ENCODE measurements at regions not wholly inside any gene's neighbourhood (a gene's known extent, or its start where the extent isn't known, plus 50 kb on each side); places are given as distances from the start of the nearest gene placed in this dataset.

DNA sequence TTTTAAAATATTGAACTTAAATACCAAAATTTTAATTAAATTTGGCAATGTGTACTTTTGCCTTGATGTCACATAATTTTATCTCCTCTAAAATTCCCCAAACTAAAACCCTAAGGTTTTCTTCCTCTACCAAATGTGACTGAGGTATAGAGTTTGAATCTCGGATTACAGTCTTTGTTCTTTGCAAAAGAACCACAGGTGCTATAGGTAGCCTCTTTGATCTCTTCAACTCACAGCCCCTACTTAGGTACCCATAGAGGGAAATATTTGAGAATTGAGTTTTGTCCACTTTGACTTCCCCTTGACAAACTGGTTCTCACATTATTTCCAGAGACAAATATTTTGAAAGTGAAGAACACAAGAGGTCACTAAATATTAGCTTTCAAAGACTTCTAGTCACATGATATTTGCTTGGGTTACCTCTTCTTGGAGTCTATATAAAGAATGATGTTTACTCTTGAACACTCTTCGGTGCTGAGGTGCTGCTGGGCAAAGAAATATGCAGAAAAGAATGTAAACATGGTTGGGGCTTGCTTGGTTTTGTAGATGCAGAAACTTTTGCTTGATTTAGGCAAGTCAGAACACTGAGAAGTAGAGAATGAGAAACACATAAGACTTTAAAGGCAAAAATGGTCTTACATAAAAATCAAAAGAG lies 120.8 kb upstream of the MCTP2 start (continued):
- TF ChIP-seq, protein P1, sequence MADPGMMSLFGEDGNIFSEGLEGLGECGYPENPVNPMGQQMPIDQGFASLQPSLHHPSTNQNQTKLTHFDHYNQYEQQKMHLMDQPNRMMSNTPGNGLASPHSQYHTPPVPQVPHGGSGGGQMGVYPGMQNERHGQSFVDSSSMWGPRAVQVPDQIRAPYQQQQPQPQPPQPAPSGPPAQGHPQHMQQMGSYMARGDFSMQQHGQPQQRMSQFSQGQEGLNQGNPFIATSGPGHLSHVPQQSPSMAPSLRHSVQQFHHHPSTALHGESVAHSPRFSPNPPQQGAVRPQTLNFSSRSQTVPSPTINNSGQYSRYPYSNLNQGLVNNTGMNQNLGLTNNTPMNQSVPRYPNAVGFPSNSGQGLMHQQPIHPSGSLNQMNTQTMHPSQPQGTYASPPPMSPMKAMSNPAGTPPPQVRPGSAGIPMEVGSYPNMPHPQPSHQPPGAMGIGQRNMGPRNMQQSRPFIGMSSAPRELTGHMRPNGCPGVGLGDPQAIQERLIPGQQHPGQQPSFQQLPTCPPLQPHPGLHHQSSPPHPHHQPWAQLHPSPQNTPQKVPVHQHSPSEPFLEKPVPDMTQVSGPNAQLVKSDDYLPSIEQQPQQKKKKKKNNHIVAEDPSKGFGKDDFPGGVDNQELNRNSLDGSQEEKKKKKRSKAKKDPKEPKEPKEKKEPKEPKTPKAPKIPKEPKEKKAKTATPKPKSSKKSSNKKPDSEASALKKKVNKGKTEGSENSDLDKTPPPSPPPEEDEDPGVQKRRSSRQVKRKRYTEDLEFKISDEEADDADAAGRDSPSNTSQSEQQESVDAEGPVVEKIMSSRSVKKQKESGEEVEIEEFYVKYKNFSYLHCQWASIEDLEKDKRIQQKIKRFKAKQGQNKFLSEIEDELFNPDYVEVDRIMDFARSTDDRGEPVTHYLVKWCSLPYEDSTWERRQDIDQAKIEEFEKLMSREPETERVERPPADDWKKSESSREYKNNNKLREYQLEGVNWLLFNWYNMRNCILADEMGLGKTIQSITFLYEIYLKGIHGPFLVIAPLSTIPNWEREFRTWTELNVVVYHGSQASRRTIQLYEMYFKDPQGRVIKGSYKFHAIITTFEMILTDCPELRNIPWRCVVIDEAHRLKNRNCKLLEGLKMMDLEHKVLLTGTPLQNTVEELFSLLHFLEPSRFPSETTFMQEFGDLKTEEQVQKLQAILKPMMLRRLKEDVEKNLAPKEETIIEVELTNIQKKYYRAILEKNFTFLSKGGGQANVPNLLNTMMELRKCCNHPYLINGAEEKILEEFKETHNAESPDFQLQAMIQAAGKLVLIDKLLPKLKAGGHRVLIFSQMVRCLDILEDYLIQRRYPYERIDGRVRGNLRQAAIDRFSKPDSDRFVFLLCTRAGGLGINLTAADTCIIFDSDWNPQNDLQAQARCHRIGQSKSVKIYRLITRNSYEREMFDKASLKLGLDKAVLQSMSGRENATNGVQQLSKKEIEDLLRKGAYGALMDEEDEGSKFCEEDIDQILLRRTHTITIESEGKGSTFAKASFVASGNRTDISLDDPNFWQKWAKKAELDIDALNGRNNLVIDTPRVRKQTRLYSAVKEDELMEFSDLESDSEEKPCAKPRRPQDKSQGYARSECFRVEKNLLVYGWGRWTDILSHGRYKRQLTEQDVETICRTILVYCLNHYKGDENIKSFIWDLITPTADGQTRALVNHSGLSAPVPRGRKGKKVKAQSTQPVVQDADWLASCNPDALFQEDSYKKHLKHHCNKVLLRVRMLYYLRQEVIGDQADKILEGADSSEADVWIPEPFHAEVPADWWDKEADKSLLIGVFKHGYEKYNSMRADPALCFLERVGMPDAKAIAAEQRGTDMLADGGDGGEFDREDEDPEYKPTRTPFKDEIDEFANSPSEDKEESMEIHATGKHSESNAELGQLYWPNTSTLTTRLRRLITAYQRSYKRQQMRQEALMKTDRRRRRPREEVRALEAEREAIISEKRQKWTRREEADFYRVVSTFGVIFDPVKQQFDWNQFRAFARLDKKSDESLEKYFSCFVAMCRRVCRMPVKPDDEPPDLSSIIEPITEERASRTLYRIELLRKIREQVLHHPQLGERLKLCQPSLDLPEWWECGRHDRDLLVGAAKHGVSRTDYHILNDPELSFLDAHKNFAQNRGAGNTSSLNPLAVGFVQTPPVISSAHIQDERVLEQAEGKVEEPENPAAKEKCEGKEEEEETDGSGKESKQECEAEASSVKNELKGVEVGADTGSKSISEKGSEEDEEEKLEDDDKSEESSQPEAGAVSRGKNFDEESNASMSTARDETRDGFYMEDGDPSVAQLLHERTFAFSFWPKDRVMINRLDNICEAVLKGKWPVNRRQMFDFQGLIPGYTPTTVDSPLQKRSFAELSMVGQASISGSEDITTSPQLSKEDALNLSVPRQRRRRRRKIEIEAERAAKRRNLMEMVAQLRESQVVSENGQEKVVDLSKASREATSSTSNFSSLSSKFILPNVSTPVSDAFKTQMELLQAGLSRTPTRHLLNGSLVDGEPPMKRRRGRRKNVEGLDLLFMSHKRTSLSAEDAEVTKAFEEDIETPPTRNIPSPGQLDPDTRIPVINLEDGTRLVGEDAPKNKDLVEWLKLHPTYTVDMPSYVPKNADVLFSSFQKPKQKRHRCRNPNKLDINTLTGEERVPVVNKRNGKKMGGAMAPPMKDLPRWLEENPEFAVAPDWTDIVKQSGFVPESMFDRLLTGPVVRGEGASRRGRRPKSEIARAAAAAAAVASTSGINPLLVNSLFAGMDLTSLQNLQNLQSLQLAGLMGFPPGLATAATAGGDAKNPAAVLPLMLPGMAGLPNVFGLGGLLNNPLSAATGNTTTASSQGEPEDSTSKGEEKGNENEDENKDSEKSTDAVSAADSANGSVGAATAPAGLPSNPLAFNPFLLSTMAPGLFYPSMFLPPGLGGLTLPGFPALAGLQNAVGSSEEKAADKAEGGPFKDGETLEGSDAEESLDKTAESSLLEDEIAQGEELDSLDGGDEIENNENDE (IDR thresholded peaks at IDR 0.05; ENCODE audit: insufficient replicate concordance, low read length), result no peak
- TF ChIP-seq SP1 (IDR thresholded peaks at IDR 0.05; ENCODE audit: low read depth, low read length) (no peak), JUND (IDR thresholded peaks at IDR 0.05; ENCODE audit: low read length) (no peak)

All from H1 (cell line).